Activated naive CD8-positive, alpha-beta T cell treated with anti-CD3 and anti-CD28 coated beads for 36 hours (primary cell): ENCODE measurements at regions not wholly inside any gene's neighbourhood (a gene's known extent, or its start where the extent isn't known, plus 50 kb on each side); places are given as distances from the start of the nearest gene placed in this dataset.

Experiments used
- DNase-seq: peaks from one replicate; pipeline ENCODE4 v3.0.0; 2021
- H3K27ac Mint-ChIP-seq: one replicate; pipeline ENCODE4 v1.8.0; 2022; ENCODE audit warnings: mild to moderate bottlenecking, moderate library complexity, mixed read lengths
- H3K27me3 Mint-ChIP-seq: one replicate; pipeline ENCODE4 v1.8.0; 2022; ENCODE audit warnings: mild to moderate bottlenecking, mixed read lengths
- H3K36me3 Mint-ChIP-seq: one replicate; pipeline ENCODE4 v1.8.0; 2021; ENCODE audit warnings: mild to moderate bottlenecking, mixed read lengths
- H3K4me1 Mint-ChIP-seq: one replicate; pipeline ENCODE4 v1.8.0; 2021; ENCODE audit warnings: mixed read lengths
- H3K4me3 Mint-ChIP-seq: one replicate; pipeline ENCODE4 v1.8.0; 2022; ENCODE audit warnings: mild to moderate bottlenecking, moderate library complexity, mixed read lengths
- H3K9me3 Mint-ChIP-seq: one replicate; pipeline ENCODE4 v1.8.0; 2022; ENCODE audit warnings: mixed read lengths

- Mint-ChIP-seq H3K36me3 (no peaks in the 10 kb centered on the region), H3K9me3 (no peaks in the 10 kb centered on the region), H3K27ac (no peak overlapping the region), H3K4me1 (no peaks in the 10 kb centered on the region), H3K27me3 (peaks cover 11% of the 10 kb centered on the region), H3K4me3 (no peak overlapping the region)
- DNase-seq: no peak
These were observed 94.8 kb upstream of the THRB start for GRCh38 chr3:24589513-24589851.

DNA sequence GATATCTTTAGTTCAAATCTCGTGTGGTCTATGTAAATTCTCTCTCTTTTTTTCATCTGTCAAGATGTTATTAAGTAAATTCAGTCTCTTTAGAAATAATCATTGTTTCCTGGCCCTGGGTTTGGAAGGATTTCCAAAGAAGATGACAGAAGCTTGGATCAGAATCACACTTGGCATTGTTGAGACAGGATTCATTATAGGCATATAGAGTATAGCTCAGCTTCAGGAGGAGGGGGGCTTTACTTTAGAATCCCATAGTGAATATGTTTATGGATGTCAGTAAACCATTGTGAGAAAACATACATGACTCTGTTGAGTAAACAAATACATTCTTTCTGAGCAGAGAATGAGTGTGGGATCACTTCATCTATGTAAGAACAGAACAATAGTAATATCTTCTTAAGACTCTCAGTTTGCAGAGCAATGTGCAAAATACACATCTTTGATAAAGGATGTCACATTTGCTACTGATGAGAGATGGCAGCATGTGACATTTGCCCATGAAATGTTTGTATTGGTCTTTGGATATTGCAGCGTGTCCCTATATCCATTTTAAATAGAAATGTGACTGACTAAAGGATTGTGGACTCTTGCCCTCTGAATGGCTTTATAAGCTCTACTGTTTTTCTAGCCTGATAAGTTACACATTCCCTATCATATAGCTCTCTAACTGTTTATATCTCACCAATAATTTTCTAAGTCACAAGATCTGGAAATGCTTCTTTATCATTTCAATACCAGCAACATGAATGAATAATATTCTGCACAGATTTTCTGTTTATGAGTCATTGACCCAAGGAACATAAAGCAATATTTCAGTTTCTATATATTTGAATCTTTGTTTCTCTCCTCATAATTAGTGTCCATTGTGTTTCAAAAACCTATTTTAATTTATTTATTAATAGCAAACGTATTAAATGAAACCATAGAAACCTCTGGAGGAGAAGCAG is 95.6 kb upstream of the THRB start:
- H3K27me3 Mint-ChIP-seq: peaks cover 11% of the 10 kb centered on the region
- H3K9me3 Mint-ChIP-seq: no peaks in the 10 kb centered on the region

GRCh38 chr3:24591191-24591590 is 96.5 kb upstream of the THRB start:
- no peak for DNase-seq
- no peaks in the 10 kb centered on the region for H3K4me1 Mint-ChIP-seq
- H3K27ac Mint-ChIP-seq: no peak overlapping the region
- H3K36me3 Mint-ChIP-seq: no peaks in the 10 kb centered on the region
- H3K4me3 Mint-ChIP-seq: no peak overlapping the region
- H3K9me3 Mint-ChIP-seq: no peaks in the 10 kb centered on the region
- peaks cover 11% of the 10 kb centered on the region for H3K27me3 Mint-ChIP-seq

More for the DNA sequence above, 95.6 kb upstream of the THRB start:
- Mint-ChIP-seq H3K4me1 (no peaks in the 10 kb centered on the region), H3K27ac (no peak overlapping the region), H3K36me3 (no peaks in the 10 kb centered on the region), H3K4me3 (no peak overlapping the region)
- DNase-seq: no peak

DNA sequence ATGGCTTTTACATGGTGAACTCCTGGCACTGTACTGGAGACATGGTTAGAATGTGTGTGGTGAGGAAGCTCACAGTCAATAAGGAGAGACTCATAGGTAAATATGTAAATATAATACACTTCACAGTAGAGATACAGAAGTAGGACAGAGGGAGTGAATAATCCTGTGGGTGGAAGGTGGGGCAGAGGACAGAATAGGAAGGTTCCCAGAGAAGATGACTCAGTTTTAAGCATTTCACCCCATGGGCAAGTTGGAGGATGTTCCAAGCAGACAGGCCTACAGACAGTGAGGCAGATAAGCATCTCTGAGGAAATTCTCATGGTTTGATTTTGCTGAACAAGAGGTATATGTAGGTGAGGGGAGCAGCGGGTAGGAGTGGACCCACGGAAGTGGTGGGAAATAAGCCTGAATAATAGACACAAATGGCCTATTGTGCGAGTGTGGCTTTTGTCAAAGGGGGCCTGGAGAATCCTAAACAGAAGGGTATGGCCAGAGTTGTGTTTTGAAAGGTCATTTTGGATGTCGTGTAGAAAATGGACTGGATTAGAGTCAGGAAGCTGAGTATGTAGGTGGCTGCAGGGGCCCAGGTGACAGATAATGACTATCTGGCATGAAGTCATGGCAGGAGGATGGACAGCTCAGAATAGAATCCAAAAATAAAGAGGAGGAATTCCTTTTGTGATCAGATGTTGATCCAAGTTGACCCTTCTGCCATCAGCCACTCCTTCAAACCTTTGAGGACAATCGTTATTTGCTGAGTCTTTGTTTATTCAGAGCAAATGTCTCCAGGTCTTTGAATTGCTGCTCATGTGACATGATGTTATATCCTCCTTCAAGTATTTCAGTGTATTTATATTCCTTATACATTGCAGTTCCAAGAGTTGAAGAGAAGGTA is 97.3 kb upstream of the THRB start:
- Mint-ChIP-seq H3K4me3 (no peak overlapping the region), H3K36me3 (no peaks in the 10 kb centered on the region), H3K9me3 (no peaks in the 10 kb centered on the region), H3K27me3 (peaks cover 9% of the 10 kb centered on the region), H3K4me1 (no peaks in the 10 kb centered on the region), H3K27ac (no peak overlapping the region)
- no peak for DNase-seq

- Mint-ChIP-seq H3K36me3 (no peaks in the 10 kb centered on the region), H3K27ac (no peak overlapping the region), H3K4me3 (no peak overlapping the region), H3K9me3 (no peaks in the 10 kb centered on the region), H3K27me3 (no peaks in the 10 kb centered on the region), H3K4me1 (no peaks in the 10 kb centered on the region)
- DNase-seq: no peak
These were observed 99.5 kb upstream of the THRB start for GRCh38 chr3:24594161-24594560.

DNA sequence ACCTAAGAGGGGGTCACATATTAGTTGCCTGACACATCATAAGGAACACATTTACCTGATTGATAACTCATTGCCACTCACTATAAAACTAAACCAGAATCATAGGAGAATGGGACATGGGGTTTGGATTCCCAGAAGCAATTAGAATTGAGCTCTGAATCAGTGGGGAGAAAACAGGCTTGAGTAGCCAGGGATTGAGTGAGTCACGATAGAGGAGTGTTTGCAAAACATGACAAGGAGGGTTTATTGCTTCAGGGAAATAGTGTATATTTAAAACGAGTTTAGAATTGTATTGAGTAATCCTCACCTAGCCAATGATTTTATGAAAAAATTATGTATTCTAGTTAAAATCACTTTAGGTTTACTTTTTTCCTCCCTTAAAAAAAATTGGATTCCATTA is 101.1 kb upstream of the THRB start:
- Mint-ChIP-seq H3K27me3 (no peaks in the 10 kb centered on the region), H3K4me1 (no peaks in the 10 kb centered on the region), H3K27ac (no peak overlapping the region), H3K4me3 (no peak overlapping the region), H3K36me3 (no peaks in the 10 kb centered on the region), H3K9me3 (no peaks in the 10 kb centered on the region)
- DNase-seq: no peak

DNA sequence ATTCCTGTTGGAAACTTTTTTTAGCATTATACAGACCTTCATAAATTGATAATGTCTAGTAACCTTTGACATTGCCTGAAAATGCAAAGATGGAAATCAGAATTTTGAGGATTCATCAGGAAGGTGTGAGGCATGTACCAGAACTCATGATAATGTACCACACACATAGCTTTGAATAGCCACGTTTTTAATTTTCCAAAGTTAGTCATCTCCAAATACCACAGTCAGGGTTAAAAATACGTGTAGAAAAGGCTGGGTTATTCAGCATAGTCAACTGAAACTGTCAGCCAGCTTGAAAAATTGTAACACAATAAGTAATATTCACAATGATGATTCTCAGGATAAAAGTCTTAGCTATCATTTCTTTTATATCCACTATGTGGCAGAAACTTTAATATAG is 102.0 kb upstream of the THRB start:
- H3K36me3 Mint-ChIP-seq: no peaks in the 10 kb centered on the region
- no peaks in the 10 kb centered on the region for H3K4me1 Mint-ChIP-seq
- H3K27ac Mint-ChIP-seq: no peak overlapping the region
- no peak overlapping the region for H3K4me3 Mint-ChIP-seq
- no peaks in the 10 kb centered on the region for H3K9me3 Mint-ChIP-seq
- no peak for DNase-seq
- no peaks in the 10 kb centered on the region for H3K27me3 Mint-ChIP-seq

DNA sequence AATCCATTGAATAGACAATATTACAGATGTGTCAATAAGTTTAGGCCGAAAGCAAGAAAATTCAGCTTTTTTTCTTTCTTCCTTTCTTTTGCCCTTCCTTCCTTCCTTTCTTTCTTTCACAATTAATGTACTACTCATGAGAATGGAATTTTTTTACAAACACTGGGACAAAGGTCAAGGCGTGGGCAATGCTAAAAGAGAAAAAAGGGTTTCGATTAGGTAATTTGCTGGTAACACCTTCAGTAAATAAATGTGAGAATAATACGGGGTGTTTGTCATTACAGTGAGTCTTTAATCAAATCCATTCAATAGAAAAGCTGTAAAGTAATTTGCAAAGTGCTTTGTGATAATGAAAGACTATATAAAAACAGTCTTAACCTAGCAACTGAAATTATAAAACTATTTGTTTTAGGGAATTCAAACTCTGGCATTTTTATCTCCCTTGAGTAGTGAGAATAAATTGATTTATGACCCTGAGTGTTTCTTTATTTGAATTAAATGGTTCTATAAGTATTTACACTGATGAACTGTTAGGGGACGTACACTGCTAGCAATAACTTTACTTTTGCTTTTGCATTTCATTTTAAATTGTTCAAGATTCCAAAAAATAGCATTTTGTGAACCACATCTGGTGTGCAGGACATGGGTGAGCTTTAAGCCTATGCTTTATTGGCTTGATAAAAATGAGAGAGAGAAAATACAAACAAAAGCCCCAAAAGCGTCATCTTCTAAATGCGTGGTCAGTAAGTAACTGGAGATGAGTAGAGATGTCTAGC is 104.2 kb upstream of the THRB start:
- no peaks in the 10 kb centered on the region for H3K4me1 Mint-ChIP-seq
- no peak overlapping the region for H3K27ac Mint-ChIP-seq
- no peaks in the 10 kb centered on the region for H3K27me3 Mint-ChIP-seq
- no peaks in the 10 kb centered on the region for H3K36me3 Mint-ChIP-seq
- no peaks in the 10 kb centered on the region for H3K9me3 Mint-ChIP-seq
- H3K4me3 Mint-ChIP-seq: no peak overlapping the region
- DNase-seq: no peak

GRCh38 chr3:24601066-24601939 is 106.7 kb upstream of the THRB start:
- no peaks in the 10 kb centered on the region for H3K27me3 Mint-ChIP-seq
- no peaks in the 10 kb centered on the region for H3K36me3 Mint-ChIP-seq
- H3K9me3 Mint-ChIP-seq: no peaks in the 10 kb centered on the region
- no peak overlapping the region for H3K27ac Mint-ChIP-seq
- no peaks in the 10 kb centered on the region for H3K4me1 Mint-ChIP-seq
- no peak for DNase-seq
- no peak overlapping the region for H3K4me3 Mint-ChIP-seq

- Mint-ChIP-seq H3K4me3 (no peak overlapping the region), H3K4me1 (no peaks in the 10 kb centered on the region), H3K27me3 (no peaks in the 10 kb centered on the region), H3K9me3 (no peaks in the 10 kb centered on the region), H3K36me3 (no peaks in the 10 kb centered on the region), H3K27ac (no peak overlapping the region)
- no peak for DNase-seq
These were observed 109.6 kb upstream of the THRB start for GRCh38 chr3:24604215-24604614.

GRCh38 chr3:24605511-24606028 is 110.9 kb upstream of the THRB start:
- H3K4me3 Mint-ChIP-seq: no peak overlapping the region
- no peaks in the 10 kb centered on the region for H3K27me3 Mint-ChIP-seq
- no peak for DNase-seq
- no peaks in the 10 kb centered on the region for H3K9me3 Mint-ChIP-seq
- H3K27ac Mint-ChIP-seq: no peak overlapping the region
- no peaks in the 10 kb centered on the region for H3K4me1 Mint-ChIP-seq
- H3K36me3 Mint-ChIP-seq: no peaks in the 10 kb centered on the region

GRCh38 chr3:24607281-24607680 is 112.6 kb upstream of the THRB start:
- no peak overlapping the region for H3K27ac Mint-ChIP-seq
- H3K4me3 Mint-ChIP-seq: no peak overlapping the region
- H3K27me3 Mint-ChIP-seq: peaks cover 3% of the 10 kb centered on the region
- no peaks in the 10 kb centered on the region for H3K9me3 Mint-ChIP-seq
- H3K36me3 Mint-ChIP-seq: no peaks in the 10 kb centered on the region
- H3K4me1 Mint-ChIP-seq: no peaks in the 10 kb centered on the region
- DNase-seq: no peak

DNA sequence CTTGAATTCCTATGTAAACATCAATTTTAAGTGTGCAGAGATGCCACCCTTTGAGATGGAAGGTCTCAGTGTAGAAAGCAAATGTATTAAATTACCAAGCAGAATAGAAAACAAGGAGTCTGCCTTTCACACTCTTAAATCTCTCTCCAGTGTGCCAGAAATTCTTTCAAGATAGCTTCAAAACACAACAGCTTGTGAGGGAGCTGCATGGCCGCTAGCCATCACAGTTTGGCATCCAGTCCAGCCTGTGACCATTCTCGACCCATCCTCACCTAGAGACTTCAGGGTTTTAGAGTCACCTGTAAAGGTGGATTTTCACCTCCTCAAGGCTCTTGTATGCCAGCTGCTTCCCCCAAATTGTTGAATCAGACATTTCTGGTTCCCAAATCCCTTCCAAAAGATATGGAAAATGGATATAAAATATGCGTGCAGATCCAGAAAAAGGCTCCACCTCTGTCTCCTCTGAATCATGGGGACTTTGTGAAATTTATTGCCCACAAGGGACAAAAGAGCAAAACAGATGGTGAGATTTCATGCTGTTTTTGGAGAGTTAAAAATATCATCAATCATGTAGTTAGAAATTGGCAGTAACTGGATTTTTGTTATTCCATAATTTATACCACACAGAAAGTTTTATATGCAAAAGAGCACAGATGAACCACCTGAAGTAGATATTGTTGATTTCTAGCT is 114.2 kb upstream of the THRB start:
- Mint-ChIP-seq H3K27ac (no peak overlapping the region), H3K27me3 (peaks cover 3% of the 10 kb centered on the region), H3K4me1 (no peaks in the 10 kb centered on the region), H3K9me3 (no peaks in the 10 kb centered on the region), H3K4me3 (no peak overlapping the region), H3K36me3 (no peaks in the 10 kb centered on the region)
- no peak for DNase-seq

DNA sequence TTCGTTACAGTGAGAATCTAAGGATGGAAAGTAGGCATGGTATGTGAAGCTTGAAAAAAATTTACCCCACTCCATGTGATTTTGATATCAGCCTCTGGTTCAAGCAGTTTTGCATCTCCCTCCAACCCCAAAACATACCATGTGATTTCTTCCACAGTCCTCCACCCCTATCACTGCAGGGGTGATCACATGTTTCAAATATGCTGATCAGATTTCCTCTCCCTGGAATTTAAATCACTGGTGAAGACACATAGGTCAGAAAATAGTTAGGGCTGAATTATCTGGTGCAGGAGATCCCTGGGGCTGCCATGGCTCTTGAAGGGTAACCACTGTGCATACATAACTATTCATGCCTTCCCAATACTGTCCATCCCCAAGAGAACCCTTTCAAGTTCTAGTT is 119.7 kb upstream of the THRB start:
- Mint-ChIP-seq H3K4me1 (no peaks in the 10 kb centered on the region), H3K9me3 (no peaks in the 10 kb centered on the region), H3K4me3 (no peak overlapping the region), H3K27ac (no peak overlapping the region), H3K27me3 (peaks cover 3% of the 10 kb centered on the region), H3K36me3 (no peaks in the 10 kb centered on the region)
- no peak for DNase-seq
